ENCODE measurements at regions not wholly inside any gene's neighbourhood (a gene's known extent, or its start where the extent isn't known, plus 50 kb on each side); places are given as distances from the start of the nearest gene placed in this dataset.

- TF ChIP-seq, protein P1, sequence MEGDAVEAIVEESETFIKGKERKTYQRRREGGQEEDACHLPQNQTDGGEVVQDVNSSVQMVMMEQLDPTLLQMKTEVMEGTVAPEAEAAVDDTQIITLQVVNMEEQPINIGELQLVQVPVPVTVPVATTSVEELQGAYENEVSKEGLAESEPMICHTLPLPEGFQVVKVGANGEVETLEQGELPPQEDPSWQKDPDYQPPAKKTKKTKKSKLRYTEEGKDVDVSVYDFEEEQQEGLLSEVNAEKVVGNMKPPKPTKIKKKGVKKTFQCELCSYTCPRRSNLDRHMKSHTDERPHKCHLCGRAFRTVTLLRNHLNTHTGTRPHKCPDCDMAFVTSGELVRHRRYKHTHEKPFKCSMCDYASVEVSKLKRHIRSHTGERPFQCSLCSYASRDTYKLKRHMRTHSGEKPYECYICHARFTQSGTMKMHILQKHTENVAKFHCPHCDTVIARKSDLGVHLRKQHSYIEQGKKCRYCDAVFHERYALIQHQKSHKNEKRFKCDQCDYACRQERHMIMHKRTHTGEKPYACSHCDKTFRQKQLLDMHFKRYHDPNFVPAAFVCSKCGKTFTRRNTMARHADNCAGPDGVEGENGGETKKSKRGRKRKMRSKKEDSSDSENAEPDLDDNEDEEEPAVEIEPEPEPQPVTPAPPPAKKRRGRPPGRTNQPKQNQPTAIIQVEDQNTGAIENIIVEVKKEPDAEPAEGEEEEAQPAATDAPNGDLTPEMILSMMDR (IDR thresholded peaks at IDR 0.05): no peak
- no peak for TF ChIP-seq POLR2A (IDR thresholded peaks at IDR 0.05)
These were observed 237.6 kb upstream of the AFDN start for GRCh38 chr6:167588920-167589614.
